Heart left ventricle (tissue), 16 donors: ENCODE measurements at regions not wholly inside any gene's neighbourhood (a gene's known extent, or its start where the extent isn't known, plus 50 kb on each side); places are given as distances from the start of the nearest gene placed in this dataset.

Source experiments
- ATAC-seq, 4 donors: fragments of 200-7000 bp; cut with Tn5 transposase; one replicate each; pipeline ENCODE4 v1.9.1; 2020 to 2022; ENCODE audit warnings: moderate library complexity in 4 of 4, mild to moderate bottlenecking in 3 of 4, moderate number of reproducible peaks in 1 of 4
- DNase-seq, 5 donors: peaks; one replicate each; pipeline ENCODE4 v3.0.0-alpha.2; 2020
- H3K27ac ChIP-seq, 12 donors: fragments of 200-600 bp; sonication (generic) in 4 of 12; one replicate each; pipeline versions ENCODE4 v1.5.0 to v1.8.0; 2016 to 2022; ENCODE audit warnings: mild to moderate bottlenecking in 2 of 12
- H3K27me3 ChIP-seq, 9 donors: fragments of 200-600 bp; sonication (generic) in 2 of 9; one replicate each; pipeline versions ENCODE4 v1.5.1 to v1.8.0; 2016 to 2022; ENCODE audit warnings: mild to moderate bottlenecking in 3 of 9
- H3K36me3 ChIP-seq, 9 donors: fragments of 200-600 bp; sonication (generic) in 2 of 9; one replicate each; pipeline versions ENCODE4 v1.5.0 to v1.8.0; 2018 to 2022; ENCODE audit warnings: mild to moderate bottlenecking in 2 of 9
- H3K4me1 ChIP-seq, 12 donors: fragments of 200-600 bp; sonication (generic) in 4 of 12; one replicate each; pipeline versions ENCODE4 v1.5.0 to v1.8.0; 2016 to 2022; ENCODE audit warnings: mild to moderate bottlenecking in 3 of 12
- H3K4me3 ChIP-seq, 12 donors: fragments of 200-600 bp; sonication (generic) in 4 of 12; one replicate each; pipeline versions ENCODE4 v1.5.0 to v1.8.0; 2017 to 2022; ENCODE audit warnings: mild to moderate bottlenecking in 9 of 12, moderate library complexity in 4 of 12
- H3K9me3 ChIP-seq, 12 donors: fragments of 200-600 bp; sonication (generic) in 4 of 12; one replicate each; pipeline versions ENCODE4 v1.5.0 to v1.8.0; 2016 to 2022; ENCODE audit warnings: mild to moderate bottlenecking in 1 of 12
- POLR2A ChIP-seq, 2 donors: fragments of 450-650 bp; IDR thresholded peaks; one replicate each; pipeline ENCODE4 v1.6.1; 2017; ENCODE audit warnings: antibody characterized with exemption in 2 of 2, mild to moderate bottlenecking in 2 of 2, moderate library complexity in 2 of 2
- WGBS, 4 donors: extraction: QIAGEN DNeasy Blood & Tissue Kit in 2 of 4; methylation state at CpG; one replicate each; pipeline versions ENCODE4 v1.1.5 to v1.1.7; 2013 to 2018; 5-methylcytosine and 5-hydroxymethylcytosine counted together
- intact Hi-C, 10 donors: fragments of 100-400 bp; cut with DNase I; formaldehyde crosslinking; loops; one replicate each; pipeline versions ENCODE4 v1.11.1 to v1.14.2; 2022
- TF ChIP-seq, protein P1 (sequence below), 12 donors: fragments of 200-600 bp; sonication (generic) in 4 of 12; IDR thresholded peaks; one replicate each; pipeline versions ENCODE4 v1.5.0 to v1.8.0; 2018 to 2022; ENCODE audit warnings: antibody characterized with exemption in 12 of 12, mild to moderate bottlenecking in 5 of 12
- donor health status: ischemic (EF 13 %, LVEDD 7.1; RV severe dilation, severe dysfunction).
- donor health status: healthy with polysubstance abuse.
- donor health status: DM: no; HTN: yes; CAD: no.
- donor health status: DM: no; HTN: no; CAD: no.
- donor health status: ischemic (EF 25% LVEDD 6.9; RV normal size, moderate dysfunction).
- donor health status: ischemic (EF 25% LVEDD 5.7; RV mildly dilated, moderate dysfunction).
- donor health status: healthy.
- donor health status: DM: yes; HTN: yes; CAD: no.
- donor health status: ischemic (EF 35%, LVEDD 5.7; RV mildly dilated, moderate dysfunction).
- donor health status: nonischemic (EF 11% LVEDD 7.7; RV severe dilation, severe dysfunction).
- donor health status: DM: yes; HTN: yes; CAD: no.
- donor health status: PGD.
- donor health status: ischemic (EF 29% LVEDD 5.4; RV normal size, mild dysfunction).
- donor health status: nonischemic (EF 23%, LVEDD 6.1; RV moderate dilation, normal function).

DNA sequence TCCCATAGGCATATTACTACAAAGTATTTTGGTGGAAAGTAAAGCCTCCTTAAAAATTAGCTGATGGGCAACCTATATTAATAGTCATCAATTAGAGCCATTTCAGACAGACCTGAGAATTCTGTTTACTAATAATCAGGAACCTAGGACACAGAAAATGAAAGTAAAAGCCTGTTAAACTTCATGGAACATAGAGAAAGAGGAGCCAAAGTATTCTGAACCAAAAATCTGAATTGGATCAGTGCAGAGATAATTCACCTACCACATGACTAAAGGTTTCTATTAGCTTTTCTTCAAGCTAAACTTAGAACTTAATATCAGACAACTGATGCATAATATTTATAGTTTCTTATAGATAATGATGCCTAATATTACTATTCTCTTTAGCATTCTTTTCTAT is 204.5 kb upstream of the RHOBTB1 start:
- no peak overlapping the region for H3K27ac ChIP-seq
- H3K36me3 ChIP-seq = no peaks in the 10 kb centered on the region

DNA sequence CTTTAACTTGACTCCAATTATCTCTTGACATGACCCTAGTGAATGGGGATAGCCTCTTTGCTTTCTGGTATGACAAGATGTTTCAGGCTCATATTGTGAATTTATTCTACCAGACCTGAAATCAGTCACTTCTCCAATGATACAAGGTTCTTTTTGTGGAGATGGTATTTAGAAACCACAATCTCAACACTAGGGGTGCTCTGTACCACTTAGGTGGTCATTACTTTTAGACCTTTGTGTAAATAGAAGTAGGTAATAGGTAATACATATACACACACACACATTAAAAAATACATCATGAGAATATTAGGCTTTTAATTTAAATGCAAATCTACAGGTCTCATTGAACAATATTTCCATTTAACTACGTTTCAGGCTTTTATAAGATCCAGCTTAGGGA is 199.0 kb upstream of the RHOBTB1 start:
- H3K9me3 ChIP-seq = peaks cover 0 to 11% (median 0%) of the 10 kb centered on the region in 12 donors
- H3K4me1 ChIP-seq = peaks cover 0 to 18% (median under 1%) of the 10 kb centered on the region in 12 donors
- H3K27ac ChIP-seq = no peak overlapping the region
- no peaks in the 10 kb centered on the region for H3K36me3 ChIP-seq
- TF ChIP-seq, protein P1, sequence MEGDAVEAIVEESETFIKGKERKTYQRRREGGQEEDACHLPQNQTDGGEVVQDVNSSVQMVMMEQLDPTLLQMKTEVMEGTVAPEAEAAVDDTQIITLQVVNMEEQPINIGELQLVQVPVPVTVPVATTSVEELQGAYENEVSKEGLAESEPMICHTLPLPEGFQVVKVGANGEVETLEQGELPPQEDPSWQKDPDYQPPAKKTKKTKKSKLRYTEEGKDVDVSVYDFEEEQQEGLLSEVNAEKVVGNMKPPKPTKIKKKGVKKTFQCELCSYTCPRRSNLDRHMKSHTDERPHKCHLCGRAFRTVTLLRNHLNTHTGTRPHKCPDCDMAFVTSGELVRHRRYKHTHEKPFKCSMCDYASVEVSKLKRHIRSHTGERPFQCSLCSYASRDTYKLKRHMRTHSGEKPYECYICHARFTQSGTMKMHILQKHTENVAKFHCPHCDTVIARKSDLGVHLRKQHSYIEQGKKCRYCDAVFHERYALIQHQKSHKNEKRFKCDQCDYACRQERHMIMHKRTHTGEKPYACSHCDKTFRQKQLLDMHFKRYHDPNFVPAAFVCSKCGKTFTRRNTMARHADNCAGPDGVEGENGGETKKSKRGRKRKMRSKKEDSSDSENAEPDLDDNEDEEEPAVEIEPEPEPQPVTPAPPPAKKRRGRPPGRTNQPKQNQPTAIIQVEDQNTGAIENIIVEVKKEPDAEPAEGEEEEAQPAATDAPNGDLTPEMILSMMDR (IDR thresholded peaks at IDR 0.05) = no peak
- TF ChIP-seq POLR2A (IDR thresholded peaks at IDR 0.05) = no peak
- ATAC-seq (no peak), DNase-seq (no peak)
- no peak overlapping the region for H3K4me3 ChIP-seq
- intact Hi-C loops = loop anchor here in 9 of 10 donors (5.0 to 10.0 kb wide), 6 partner anchors 44 to 592 kb away; no protein-coding TSS in a partner anchor
- WGBS, 4 donors = 78 to 84% (median 81%) methylated on average over 1 of the region's 1 CpG
- no peaks in the 10 kb centered on the region for H3K27me3 ChIP-seq

More for the DNA sequence above, 204.5 kb upstream of the RHOBTB1 start:
- no peak for ATAC-seq
- no peak for DNase-seq
- intact Hi-C loops = loop anchor here in 3 of 10 donors (10.0 kb wide), 1 partner anchor 586 kb away; no protein-coding TSS in a partner anchor
- TF ChIP-seq, protein P1 (IDR thresholded peaks at IDR 0.05) = no peak
- no peak for TF ChIP-seq POLR2A (IDR thresholded peaks at IDR 0.05)
- Histone ChIP-seq H3K4me1 (no peaks in the 10 kb centered on the region), H3K4me3 (no peak overlapping the region), H3K27me3 (no peaks in the 10 kb centered on the region), H3K9me3 (peaks cover 0 to 4% (median 0%) of the 10 kb centered on the region in 12 donors)

DNA sequence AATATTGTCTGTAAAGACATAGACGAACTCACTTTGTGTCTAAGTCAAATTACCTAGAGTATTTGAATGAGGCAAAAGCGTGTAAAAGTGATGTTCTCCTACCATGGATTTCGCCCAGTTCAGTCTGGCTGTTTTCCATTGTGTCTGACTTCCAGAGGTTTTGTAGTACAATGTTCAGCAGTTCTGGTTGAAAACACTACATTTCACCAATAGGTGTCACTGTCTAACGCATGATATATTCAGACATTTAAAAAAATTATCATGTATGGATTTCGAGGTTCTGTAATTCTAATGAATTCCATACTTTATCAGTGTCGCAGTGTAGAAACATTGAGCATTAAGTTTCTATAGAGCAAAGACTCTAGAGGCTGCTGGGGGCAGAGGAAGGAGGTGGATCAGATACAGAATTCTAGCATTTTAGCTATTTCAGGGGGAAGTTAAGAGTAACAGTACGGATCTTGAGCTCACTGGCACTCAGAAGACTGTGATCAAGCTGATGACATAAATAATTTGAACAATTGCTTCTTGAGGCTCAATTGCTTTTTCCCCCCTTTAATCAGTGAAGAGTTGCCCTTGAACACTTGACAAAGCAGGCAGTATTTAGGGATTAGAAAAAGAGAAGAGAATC is 196.9 kb upstream of the RHOBTB1 start:
- ATAC-seq = peak; percentile 37 to 75 (median 66)
- intact Hi-C loops = loop anchor here (1.0 to 10.0 kb wide), 11 partner anchors 46 to 594 kb away; no protein-coding TSS in a partner anchor

DNA sequence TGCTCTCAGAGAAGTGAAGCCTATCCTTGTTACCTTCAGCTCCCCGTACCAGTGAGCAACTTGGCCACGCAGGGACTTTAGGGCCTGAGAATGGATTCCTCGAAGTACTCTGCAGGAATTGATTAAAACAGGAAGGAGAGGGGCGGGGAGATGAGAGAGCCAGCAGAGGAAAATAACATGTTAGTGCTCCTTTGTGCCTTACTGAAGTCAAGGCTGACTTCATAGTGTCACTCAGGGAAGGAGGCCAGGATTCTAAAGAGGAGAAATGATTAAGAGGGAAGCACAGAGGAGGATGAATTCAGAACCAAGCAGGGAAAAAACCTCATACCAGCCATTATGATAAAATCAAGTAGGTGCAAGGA is 195.6 kb upstream of the RHOBTB1 start:
- H3K4me3 ChIP-seq = no peak overlapping the region
- WGBS, 4 donors = 45 to 59% (median 54%) methylated on average over 4 of the region's 4 CpGs
- H3K4me1 ChIP-seq = peaks cover 0 to 18% (median 2%) of the 10 kb centered on the region in 12 donors
- no peak overlapping the region for H3K27ac ChIP-seq
- H3K9me3 ChIP-seq = peaks cover 0 to 11% (median 0%) of the 10 kb centered on the region in 12 donors
- H3K36me3 ChIP-seq = no peaks in the 10 kb centered on the region
- intact Hi-C loops = loop anchor here in 4 of 10 donors (5.0 to 10.0 kb wide), 4 partner anchors 53 to 595 kb away; no protein-coding TSS in a partner anchor
- no peak for DNase-seq
- H3K27me3 ChIP-seq = no peaks in the 10 kb centered on the region
- TF ChIP-seq, protein P1 (IDR thresholded peaks at IDR 0.05) = no peak
- no peak for TF ChIP-seq POLR2A (IDR thresholded peaks at IDR 0.05)
- ATAC-seq = no peak

More for the DNA sequence above, 196.9 kb upstream of the RHOBTB1 start:
- Histone ChIP-seq H3K36me3 (no peaks in the 10 kb centered on the region), H3K4me3 (no peak overlapping the region), H3K4me1 (peaks cover 0 to 18% (median 2%) of the 10 kb centered on the region in 12 donors), H3K9me3 (peaks cover 0 to 11% (median 0%) of the 10 kb centered on the region in 12 donors), H3K27ac (no peak overlapping the region), H3K27me3 (no peaks in the 10 kb centered on the region)
- 23 to 46% (median 25%) methylated on average over 7 of the region's 7 CpGs for WGBS, 4 donors
- peak in 2 of 5 donors; percentile 28 to 33 for DNase-seq
- TF ChIP-seq, protein P1 (IDR thresholded peaks at IDR 0.05) = peak; percentile 59 to 83 (median 76)
- no peak for TF ChIP-seq POLR2A (IDR thresholded peaks at IDR 0.05)
